SK-N-MC (cell line): ENCODE measurements at regions not wholly inside any gene's neighbourhood (a gene's known extent, or its start where the extent isn't known, plus 50 kb on each side); places are given as distances from the start of the nearest gene placed in this dataset.

ENCODE experiments used
- DNase-seq: peaks from one replicate; pipeline ENCODE4 v3.0.0-alpha.2; 2011; ENCODE audit warnings: low read depth, low spot score
- H3K27ac ChIP-seq: fragments of 200-600 bp; sonication (generic); 2 replicates; pipeline ENCODE4 v1.5.1; 2016; ENCODE audit warnings: mixed run types
- H3K36me3 ChIP-seq: fragments of 200-600 bp; sonication (generic); 2 replicates; pipeline ENCODE4 v1.6.1; 2017; ENCODE audit warnings: antibody characterized with exemption, low read length, mixed read lengths; ENCODE audit not compliant: insufficient read depth
- H3K4me3 ChIP-seq: fragments of 200-600 bp; sonication (generic); 2 replicates; pipeline ENCODE4 v1.5.1; 2016
- H3K9ac ChIP-seq: fragments of 200-600 bp; sonication (generic); 2 replicates; pipeline ENCODE4 v1.8.0; 2017; ENCODE audit warnings: mixed run types, mixed read lengths; ENCODE audit not compliant: insufficient read length
- H3K9me3 ChIP-seq: fragments of 200-600 bp; sonication (generic); 2 replicates; pipeline ENCODE4 v1.6.1; 2017; ENCODE audit warnings: low read depth, mild to moderate bottlenecking, antibody characterized with exemption, low read length, moderate library complexity, mixed read lengths
- EZH2 ChIP-seq: fragments of 200-600 bp; sonication (generic); IDR thresholded peaks from one replicate; pipeline ENCODE4 v1.6.1; 2017; ENCODE audit warnings: antibody characterized with exemption
- FOXP2 ChIP-seq: optimal IDR thresholded peaks from 2 replicates; pipeline ENCODE3; 2011; ENCODE audit warnings: mild to moderate bottlenecking, moderate library complexity; ENCODE audit not compliant: insufficient read depth; ENCODE audit errors: extremely low read length, control extremely low read depth
- POLR2AphosphoS5 ChIP-seq: IDR thresholded peaks from 2 replicates; pipeline ENCODE4 v1.6.1; 2012; ENCODE audit warnings: mild to moderate bottlenecking, low read depth, low read length, borderline replicate concordance

- TF ChIP-seq EZH2, result no peak
- H3K27ac ChIP-seq, result no peak overlapping the region
- H3K9me3 ChIP-seq, result no peaks in the 10 kb centered on the region
- H3K9ac ChIP-seq, result no peak overlapping the region
- H3K4me3 ChIP-seq, result no peak overlapping the region
- DNase-seq, result no peak
- no peaks in the 10 kb centered on the region for H3K36me3 ChIP-seq
Observed at GRCh38 chr18:38427736-38428135, 862.1 kb upstream of the CELF4 start.

- Histone ChIP-seq H3K36me3 (no peaks in the 10 kb centered on the region), H3K9me3 (no peaks in the 10 kb centered on the region), H3K9ac (no peak overlapping the region), H3K4me3 (no peak overlapping the region), H3K27ac (no peak overlapping the region)
- no peak for DNase-seq
- TF ChIP-seq POLR2AphosphoS5, result no peak
- TF ChIP-seq FOXP2, result no peak
- TF ChIP-seq EZH2, result no peak
Observed at GRCh38 chr18:38427234-38427633, 861.6 kb upstream of the CELF4 start.

DNA sequence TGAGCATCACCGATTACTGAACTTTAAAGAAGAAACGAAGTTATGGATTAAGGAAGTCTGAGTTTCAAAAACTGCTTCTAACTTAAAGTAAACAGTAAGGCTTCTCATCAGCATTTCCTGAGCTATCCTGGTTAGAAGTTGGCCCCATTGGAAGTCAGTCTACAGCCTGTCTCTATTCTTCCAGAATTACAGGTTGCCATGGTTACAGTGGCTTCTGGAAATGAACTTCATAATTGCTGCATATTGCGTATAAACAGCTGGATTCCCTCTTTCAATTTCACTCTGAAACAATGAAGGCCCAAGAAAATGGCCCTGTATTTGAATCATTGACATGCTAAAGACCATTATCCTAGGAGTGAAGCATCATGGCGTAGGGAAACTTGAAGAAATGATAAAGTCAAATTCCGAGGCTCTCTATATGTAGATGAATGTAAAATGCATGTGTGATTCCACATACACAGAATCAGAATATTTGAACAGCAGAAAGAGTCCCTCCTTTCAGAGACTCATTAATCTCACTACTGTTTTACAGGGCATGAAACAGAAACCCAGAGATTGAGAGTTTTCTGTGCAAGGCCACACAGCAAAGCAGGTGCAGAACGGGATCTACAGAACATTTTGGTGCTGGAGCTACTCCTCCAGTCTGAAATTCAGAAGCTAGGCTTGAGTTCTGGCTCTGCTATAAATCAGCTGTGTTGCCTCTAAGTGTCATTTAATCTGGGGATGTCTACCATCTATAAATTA is 856.4 kb upstream of the CELF4 start:
- Histone ChIP-seq H3K9me3 (no peaks in the 10 kb centered on the region), H3K4me3 (no peak overlapping the region), H3K9ac (no peak overlapping the region)

DNA sequence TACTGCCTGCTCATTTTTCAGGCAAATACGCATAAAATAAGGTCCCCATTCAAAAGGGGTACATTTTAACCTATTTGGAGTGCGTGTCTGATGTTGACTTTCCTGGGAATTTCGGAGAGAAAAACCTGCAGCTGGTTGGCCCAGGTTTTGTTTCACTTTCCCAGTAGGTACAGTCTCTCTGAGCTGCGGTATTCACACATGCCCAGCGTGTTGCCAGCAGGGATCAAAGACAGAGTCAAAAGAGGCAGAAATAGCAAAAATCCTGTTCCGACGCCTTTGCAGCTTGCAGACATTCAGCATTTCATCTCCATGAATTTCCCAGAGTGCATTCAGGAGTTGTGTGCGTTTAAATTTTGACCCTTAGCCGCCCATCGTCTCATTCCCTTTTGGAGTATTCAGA is 855.4 kb upstream of the CELF4 start:
- TF ChIP-seq POLR2AphosphoS5 (no peak), EZH2 (no peak), FOXP2 (no peak)

More for the DNA sequence above, 856.4 kb upstream of the CELF4 start:
- TF ChIP-seq FOXP2, result no peak
- no peak for TF ChIP-seq EZH2
- TF ChIP-seq POLR2AphosphoS5, result no peak
- Histone ChIP-seq H3K36me3 (no peaks in the 10 kb centered on the region), H3K27ac (no peak overlapping the region)
- no peak for DNase-seq

DNA sequence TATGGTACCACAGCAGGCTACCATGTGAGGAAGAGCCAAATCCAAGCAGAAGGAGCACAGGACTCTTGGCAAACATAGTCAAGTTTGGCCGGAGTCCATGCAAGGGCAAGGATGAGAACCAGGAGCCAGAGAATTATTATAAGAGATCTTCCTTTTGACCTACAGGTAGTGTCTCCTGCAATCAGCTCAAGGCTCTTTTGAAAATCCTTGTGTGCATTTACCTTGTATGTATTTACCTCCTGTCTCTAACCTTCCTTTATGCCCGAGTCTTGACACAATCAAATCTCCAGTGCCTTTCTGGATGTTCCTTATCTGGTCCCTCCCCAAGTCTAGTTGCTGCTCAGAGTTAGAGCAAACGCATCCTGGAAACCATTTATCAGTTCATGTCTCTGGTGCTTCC is 855.0 kb upstream of the CELF4 start:
- Histone ChIP-seq H3K27ac (no peak overlapping the region), H3K9me3 (no peaks in the 10 kb centered on the region), H3K9ac (no peak overlapping the region), H3K36me3 (no peaks in the 10 kb centered on the region), H3K4me3 (no peak overlapping the region)
- no peak for TF ChIP-seq FOXP2
- no peak for TF ChIP-seq POLR2AphosphoS5
- no peak for TF ChIP-seq EZH2
- no peak for DNase-seq

More for the DNA sequence above, 855.4 kb upstream of the CELF4 start:
- no peak for DNase-seq
- Histone ChIP-seq H3K27ac (no peak overlapping the region), H3K4me3 (no peak overlapping the region), H3K36me3 (no peaks in the 10 kb centered on the region), H3K9me3 (no peaks in the 10 kb centered on the region), H3K9ac (no peak overlapping the region)

DNA sequence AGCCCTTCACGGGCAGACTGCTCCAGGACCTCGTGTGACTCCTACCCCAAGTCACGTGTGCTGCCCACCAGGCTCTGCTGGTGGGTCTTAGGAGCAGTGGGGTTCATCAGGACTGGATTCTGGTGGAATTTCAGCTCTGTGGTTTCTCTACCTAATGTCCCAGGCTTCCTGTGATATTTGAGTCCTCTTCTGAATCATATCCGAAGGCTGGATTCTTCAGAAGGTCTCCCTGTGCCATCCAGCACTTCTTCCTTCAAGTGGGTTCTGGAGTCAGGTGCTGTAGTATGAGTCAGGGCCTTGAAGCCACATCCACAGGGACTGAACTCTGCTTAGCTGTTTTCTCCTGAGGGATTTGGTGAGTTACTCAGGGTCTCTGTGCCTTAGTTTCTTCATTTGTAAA is 850.2 kb upstream of the CELF4 start:
- H3K27ac ChIP-seq, result no peak overlapping the region
- H3K4me3 ChIP-seq, result no peak overlapping the region
- DNase-seq, result no peak
- H3K36me3 ChIP-seq, result no peaks in the 10 kb centered on the region
- TF ChIP-seq POLR2AphosphoS5, result no peak
- TF ChIP-seq EZH2, result no peak
- TF ChIP-seq FOXP2, result no peak
- no peaks in the 10 kb centered on the region for H3K9me3 ChIP-seq
- no peak overlapping the region for H3K9ac ChIP-seq

DNA sequence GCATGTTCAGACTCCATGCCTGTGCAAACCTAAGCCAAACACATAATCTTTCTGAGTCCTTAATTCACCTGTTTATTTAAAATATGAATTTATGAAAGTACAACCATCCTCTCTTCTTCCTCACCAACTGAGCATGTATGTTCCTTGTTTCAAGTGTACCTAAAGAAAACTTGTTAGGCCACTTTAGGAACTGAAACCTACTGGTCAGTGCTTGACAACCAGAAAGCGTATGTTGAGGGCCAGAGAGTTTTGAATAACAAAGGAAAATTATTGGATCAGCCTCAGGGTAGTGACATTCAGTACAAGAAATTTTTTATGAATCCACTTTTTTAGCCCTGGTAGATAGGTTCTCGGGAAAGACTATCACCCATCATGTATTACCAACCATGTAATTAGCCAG is 847.6 kb upstream of the CELF4 start:
- H3K4me3 ChIP-seq, result no peak overlapping the region
- DNase-seq, result no peak
- TF ChIP-seq FOXP2 (no peak), POLR2AphosphoS5 (no peak)

DNA sequence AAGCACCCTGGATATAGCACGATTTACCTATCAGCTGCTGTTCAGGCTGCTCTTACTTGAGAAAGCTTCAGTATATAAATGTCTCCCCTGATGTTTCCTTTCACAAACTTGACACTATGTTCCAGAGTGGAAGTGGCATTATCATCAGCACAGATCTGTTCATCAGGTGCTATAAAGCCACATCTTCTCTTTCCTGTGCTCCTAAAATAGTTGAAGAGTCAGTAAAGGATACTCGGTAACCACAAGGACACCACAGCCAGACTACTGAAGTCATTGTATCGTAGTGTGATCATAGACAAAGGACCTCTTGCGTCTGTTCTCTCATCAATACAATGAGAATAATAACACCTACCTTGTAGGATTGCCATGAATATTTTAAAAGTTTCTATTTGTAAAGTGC is 841.0 kb upstream of the CELF4 start:
- no peak for DNase-seq

More for the DNA sequence above, 847.6 kb upstream of the CELF4 start:
- Histone ChIP-seq H3K9me3 (no peaks in the 10 kb centered on the region), H3K27ac (no peak overlapping the region), H3K36me3 (no peaks in the 10 kb centered on the region), H3K9ac (no peak overlapping the region)

GRCh38 chr18:38402509-38402908 is 836.9 kb upstream of the CELF4 start:
- TF ChIP-seq EZH2, result no peak
- no peak for TF ChIP-seq POLR2AphosphoS5
- no peak for TF ChIP-seq FOXP2
- DNase-seq, result no peak
- Histone ChIP-seq H3K27ac (no peak overlapping the region), H3K9ac (no peak overlapping the region), H3K9me3 (no peaks in the 10 kb centered on the region), H3K4me3 (no peak overlapping the region), H3K36me3 (no peaks in the 10 kb centered on the region)

More for the DNA sequence above, 841.0 kb upstream of the CELF4 start:
- no peak for TF ChIP-seq POLR2AphosphoS5
- no peak for TF ChIP-seq FOXP2
- no peak for TF ChIP-seq EZH2
- no peaks in the 10 kb centered on the region for H3K9me3 ChIP-seq
- no peak overlapping the region for H3K9ac ChIP-seq
- H3K36me3 ChIP-seq, result no peaks in the 10 kb centered on the region
- H3K27ac ChIP-seq, result no peak overlapping the region
- no peak overlapping the region for H3K4me3 ChIP-seq
